ENCODE measurements at regions not wholly inside any gene's neighbourhood (a gene's known extent, or its start where the extent isn't known, plus 50 kb on each side); places are given as distances from the start of the nearest gene placed in this dataset.
"Not testable (repeated sequence)": the region's sequence is repeated elsewhere in the genome, so short reads cannot be mapped to it uniquely, and the experiment has no call there.

- no peak for DNase-seq (ENCODE audit: low spot score)
Observed at GRCh38 chr1:148318123-148318903, 164.8 kb downstream of the PPIAL4G start.

GRCh38 chr1:148317288-148317985 is 165.4 kb upstream of the NBPF11 start:
- DNase-seq (ENCODE audit: low spot score) = no peak

- DNase-seq (ENCODE audit: low spot score) = no peak
Observed at GRCh38 chr1:148315071-148315811, 163.2 kb upstream of the NBPF11 start.

- no peak for DNase-seq (ENCODE audit: low spot score)
Observed at GRCh38 chr1:148310807-148311206, 158.7 kb upstream of the NBPF11 start.

- no peak for DNase-seq (ENCODE audit: low spot score)
Observed at GRCh38 chr1:148309940-148310500, 157.9 kb upstream of the NBPF11 start.

GRCh38 chr1:148308832-148309458 is 156.9 kb upstream of the NBPF11 start:
- no peak for DNase-seq (ENCODE audit: low spot score)

GRCh38 chr1:148307583-148308185 is 155.6 kb upstream of the NBPF11 start:
- no peak for DNase-seq (ENCODE audit: low spot score)

- not testable (repeated sequence) for DNase-seq (ENCODE audit: low spot score)
Observed at GRCh38 chr1:148304935-148305334, 152.9 kb upstream of the NBPF11 start.

- not testable (repeated sequence) for DNase-seq (ENCODE audit: low spot score)
Observed at GRCh38 chr1:148302586-148303364, 150.7 kb upstream of the NBPF11 start.

GRCh38 chr1:148297852-148298251 is 145.8 kb upstream of the NBPF11 start:
- not testable (repeated sequence) for DNase-seq (ENCODE audit: low spot score)

GRCh38 chr1:148296511-148296910 is 144.4 kb upstream of the NBPF11 start:
- DNase-seq (ENCODE audit: low spot score) = no peak

- DNase-seq (ENCODE audit: low spot score) = no peak
Observed at GRCh38 chr1:148294116-148294807, 142.2 kb upstream of the NBPF11 start.

GRCh38 chr1:148293651-148294050 is 141.6 kb upstream of the NBPF11 start:
- DNase-seq (ENCODE audit: low spot score) = no peak

- no peak for DNase-seq (ENCODE audit: low spot score)
Observed at GRCh38 chr1:148292915-148293314, 140.8 kb upstream of the NBPF11 start.

GRCh38 chr1:148290881-148291280 is 138.8 kb upstream of the NBPF11 start:
- no peak for DNase-seq (ENCODE audit: low spot score)

- DNase-seq (ENCODE audit: low spot score) = no peak
Observed at GRCh38 chr1:148289647-148290046, 137.6 kb upstream of the NBPF11 start.

GRCh38 chr1:148285946-148286345 is 133.9 kb upstream of the NBPF11 start:
- not testable (repeated sequence) for DNase-seq (ENCODE audit: low spot score)

GRCh38 chr1:148280831-148281572 is 128.9 kb upstream of the NBPF11 start:
- not testable (repeated sequence) for DNase-seq (ENCODE audit: low spot score)
